ENCODE measurements at regions not wholly inside any gene's neighbourhood (a gene's known extent, or its start where the extent isn't known, plus 50 kb on each side); places are given as distances from the start of the nearest gene placed in this dataset.
"Not testable (repeated sequence)": the region's sequence is repeated elsewhere in the genome, so short reads cannot be mapped to it uniquely, and the experiment has no call there.

GRCh38 chrX:86887341-86887740 lies 630.3 kb upstream of the KLHL4 start:
- no peak for DNase-seq (ENCODE audit: low read depth)

GRCh38 chrX:86910027-86910426 lies 607.6 kb upstream of the KLHL4 start:
- no peak for DNase-seq (ENCODE audit: low read depth)

GRCh38 chrX:86910602-86911311 lies 606.8 kb upstream of the KLHL4 start:
- DNase-seq (ENCODE audit: low read depth): no peak

GRCh38 chrX:86914569-86914968 lies 603.0 kb upstream of the KLHL4 start:
- DNase-seq (ENCODE audit: low read depth): no peak

GRCh38 chrX:86917959-86918358 lies 599.6 kb upstream of the KLHL4 start:
- DNase-seq (ENCODE audit: low read depth): no peak

- DNase-seq (ENCODE audit: low read depth): no peak
Measured at GRCh38 chrX:86930419-86930818, 587.2 kb upstream of the KLHL4 start.

GRCh38 chrX:86935988-86936387 lies 581.6 kb upstream of the KLHL4 start:
- no peak for DNase-seq (ENCODE audit: low read depth)

- DNase-seq (ENCODE audit: low read depth): peak; percentile 10
Measured at GRCh38 chrX:86946569-86946968, 571.0 kb upstream of the KLHL4 start.

- no peak for DNase-seq (ENCODE audit: low read depth)
Measured at GRCh38 chrX:86964321-86964720, 553.3 kb upstream of the KLHL4 start.

- DNase-seq (ENCODE audit: low read depth): no peak
Measured at GRCh38 chrX:86981326-86981879, 536.2 kb upstream of the KLHL4 start.

- not testable (repeated sequence) for DNase-seq (ENCODE audit: low read depth)
Measured at GRCh38 chrX:86987351-86987750, 530.3 kb upstream of the KLHL4 start.

GRCh38 chrX:87003031-87003430 lies 514.6 kb upstream of the KLHL4 start:
- no peak for DNase-seq (ENCODE audit: low read depth)

- no peak for DNase-seq (ENCODE audit: low read depth)
Measured at GRCh38 chrX:87005183-87005582, 512.4 kb upstream of the KLHL4 start.

GRCh38 chrX:87005885-87006284 lies 511.7 kb upstream of the KLHL4 start:
- DNase-seq (ENCODE audit: low read depth): no peak

- DNase-seq (ENCODE audit: low read depth): no peak
Measured at GRCh38 chrX:87006561-87006960, 511.0 kb upstream of the KLHL4 start.

- no peak for DNase-seq (ENCODE audit: low read depth)
Measured at GRCh38 chrX:87017210-87017609, 500.4 kb upstream of the KLHL4 start.

- not testable (repeated sequence) for DNase-seq (ENCODE audit: low read depth)
Measured at GRCh38 chrX:87033115-87033514, 484.5 kb upstream of the KLHL4 start.

- DNase-seq (ENCODE audit: low read depth): no peak
Measured at GRCh38 chrX:87045352-87045751, 472.2 kb upstream of the KLHL4 start.

- no peak for DNase-seq (ENCODE audit: low read depth)
Measured at GRCh38 chrX:87049567-87049966, 468.0 kb upstream of the KLHL4 start.

- DNase-seq (ENCODE audit: low read depth): no peak
Measured at GRCh38 chrX:87063642-87064041, 454.0 kb upstream of the KLHL4 start.

GRCh38 chrX:87064502-87064901 lies 453.1 kb upstream of the KLHL4 start:
- no peak for DNase-seq (ENCODE audit: low read depth)

- no peak for DNase-seq (ENCODE audit: low read depth)
Measured at GRCh38 chrX:87067795-87068369, 449.7 kb upstream of the KLHL4 start.

GRCh38 chrX:87078231-87078630 lies 439.4 kb upstream of the KLHL4 start:
- DNase-seq (ENCODE audit: low read depth): no peak

GRCh38 chrX:87098477-87098876 lies 419.1 kb upstream of the KLHL4 start:
- DNase-seq (ENCODE audit: low read depth): no peak
